Neural cell (in vitro differentiated cells): ENCODE measurements at regions not wholly inside any gene's neighbourhood (a gene's known extent, or its start where the extent isn't known, plus 50 kb on each side); places are given as distances from the start of the nearest gene placed in this dataset.

Experiments
- H2AFZ ChIP-seq: fragments of 200-600, 300-800 bp; sonication (generic), shearing (Covaris generic); 2 replicates; pipeline ENCODE4 v1.6.0; 2014; ENCODE audit warnings: low read depth, mild to moderate bottlenecking, antibody characterized with exemption, low read length, moderate library complexity
- H3F3A ChIP-seq: fragments of 200-600 bp; shearing (Covaris generic); 2 replicates; pipeline ENCODE4 v1.6.1; 2016; ENCODE audit warnings: mild to moderate bottlenecking, moderate library complexity, mixed read lengths, antibody characterized with exemption, low read length; ENCODE audit not compliant: insufficient read depth, poor library complexity, severe bottlenecking
- H3K27ac ChIP-seq: fragments of 200-600, 300-800 bp; sonication (generic), shearing (Covaris generic); 2 replicates; pipeline ENCODE4 v1.5.1; 2014; ENCODE audit warnings: mild to moderate bottlenecking, low read length, moderate library complexity
- H3K27me3 ChIP-seq: fragments of 300-800, 200-600 bp; sonication (generic), shearing (Covaris generic); 2 replicates; pipeline ENCODE4 v1.6.0; 2014; ENCODE audit warnings: mild to moderate bottlenecking, low read depth, low read length, moderate library complexity; ENCODE audit not compliant: insufficient read depth
- H3K36me3 ChIP-seq: fragments of 300-800, 200-600 bp; sonication (generic), shearing (Covaris generic); 2 replicates; pipeline ENCODE4 v1.5.1; 2014; ENCODE audit warnings: mild to moderate bottlenecking, antibody characterized with exemption, low read length, moderate library complexity; ENCODE audit not compliant: insufficient read depth
- H3K4me2 ChIP-seq: fragments of 300-800, 200-600 bp; sonication (generic), shearing (Covaris generic); 2 replicates; pipeline ENCODE4 v1.6.0; 2014; ENCODE audit warnings: mild to moderate bottlenecking, low read length
- H3K4me3 ChIP-seq: fragments of 300-800, 200-600 bp; sonication (generic), shearing (Covaris generic); 2 replicates; pipeline ENCODE4 v1.5.1; 2014; ENCODE audit warnings: mild to moderate bottlenecking, low read length, moderate library complexity
- H3K79me2 ChIP-seq: fragments of 200-600 bp; shearing (Covaris generic); replicated peaks from 2 replicates; pipeline ENCODE4 v1.6.0; 2014; ENCODE audit warnings: mild to moderate bottlenecking, low read length, moderate library complexity; ENCODE audit not compliant: insufficient read depth
- H3K9ac ChIP-seq: fragments of 300-800, 200-600 bp; sonication (generic), shearing (Covaris generic); 2 replicates; pipeline ENCODE4 v1.6.1; 2016; ENCODE audit warnings: mild to moderate bottlenecking, low read length, mixed read lengths
- H3K9me2 ChIP-seq: fragments of 200-600 bp; shearing (Covaris generic); 2 replicates; pipeline ENCODE4 v1.6.1; 2016; ENCODE audit warnings: mild to moderate bottlenecking, low read length, mixed read lengths; ENCODE audit not compliant: insufficient read depth
- H3K9me3 ChIP-seq: fragments of 200-600, 300-800 bp; sonication (generic), shearing (Covaris generic); 2 replicates; pipeline ENCODE4 v1.6.1; 2016; ENCODE audit warnings: mild to moderate bottlenecking, mixed run types, low read length, moderate library complexity, mixed read lengths
- H4K20me1 ChIP-seq: fragments of 200-600 bp; shearing (Covaris generic); 2 replicates; pipeline ENCODE4 v1.6.1; 2016; ENCODE audit warnings: mild to moderate bottlenecking, mixed run types; ENCODE audit not compliant: insufficient read depth
- CTCF ChIP-seq: fragments of 450-650 bp; IDR thresholded peaks from 2 replicates; pipeline ENCODE4 v1.5.1; 2014; ENCODE audit warnings: antibody characterized with exemption, mild to moderate bottlenecking, moderate library complexity; ENCODE audit not compliant: poor library complexity, severe bottlenecking
- EP300 ChIP-seq: fragments of 450-650 bp; conservative IDR thresholded peaks from 2 replicates; pipeline ENCODE4 v1.6.1; 2014; ENCODE audit warnings: antibody characterized with exemption, mild to moderate bottlenecking, moderate library complexity; ENCODE audit not compliant: poor library complexity, severe bottlenecking
- EZH2 ChIP-seq: fragments of 200-600, 300-800 bp; shearing (Covaris generic), sonication (generic); IDR thresholded peaks from 2 replicates; pipeline ENCODE4 v1.6.1; 2014; ENCODE audit warnings: antibody characterized with exemption, low read length, borderline replicate concordance, mild to moderate bottlenecking; ENCODE audit not compliant: insufficient read depth, poor library complexity, severe bottlenecking
- MXI1 ChIP-seq: fragments of 450-650 bp; conservative IDR thresholded peaks from 2 replicates; pipeline ENCODE4 v1.6.1; 2014; ENCODE audit warnings: antibody characterized with exemption, mild to moderate bottlenecking; ENCODE audit not compliant: poor library complexity, severe bottlenecking
- POLR2AphosphoS5 ChIP-seq: IDR thresholded peaks from 2 replicates; pipeline ENCODE4 v1.6.1; 2012
- RAD21 ChIP-seq: fragments of 450-650 bp; conservative IDR thresholded peaks from 2 replicates; pipeline ENCODE4 v1.6.1; 2014; ENCODE audit warnings: antibody characterized with exemption, mild to moderate bottlenecking, moderate library complexity
- REST ChIP-seq: IDR thresholded peaks from 2 replicates; pipeline ENCODE4 v1.6.1; 2012; ENCODE audit warnings: borderline replicate concordance
- SMC3 ChIP-seq: fragments of 450-650 bp; conservative IDR thresholded peaks from 2 replicates; pipeline ENCODE4 v1.6.1; 2014; ENCODE audit warnings: antibody characterized with exemption, mild to moderate bottlenecking, moderate library complexity; ENCODE audit not compliant: poor library complexity
- TAF1 ChIP-seq: IDR thresholded peaks from 2 replicates; pipeline ENCODE4 v1.6.1; 2012; ENCODE audit warnings: low read depth

GRCh38 chr15:37372064-37372463 lies 271.7 kb upstream of the MEIS2 start:
- no peaks in the 10 kb centered on the region for H3K9me3 ChIP-seq
- H2AFZ ChIP-seq: no peak overlapping the region
- H3K79me2 ChIP-seq: no peaks in the 10 kb centered on the region
- TF ChIP-seq REST (no peak), POLR2AphosphoS5 (no peak), EP300 (no peak), RAD21 (no peak), TAF1 (no peak), SMC3 (no peak), CTCF (no peak), MXI1 (no peak), EZH2 (no peak)
- no peak overlapping the region for H3K4me2 ChIP-seq
- H3K4me3 ChIP-seq: no peak overlapping the region
- H3F3A ChIP-seq: no peaks in the 10 kb centered on the region
- H3K27ac ChIP-seq: no peak overlapping the region
- no peaks in the 10 kb centered on the region for H3K27me3 ChIP-seq
- no peaks in the 10 kb centered on the region for H3K36me3 ChIP-seq
- no peaks in the 10 kb centered on the region for H3K9me2 ChIP-seq
- no peaks in the 10 kb centered on the region for H4K20me1 ChIP-seq
- no peak overlapping the region for H3K9ac ChIP-seq

- Histone ChIP-seq H2AFZ (no peak overlapping the region), H3K79me2 (no peaks in the 10 kb centered on the region)
Observed at GRCh38 chr15:37375519-37375918, 275.2 kb upstream of the MEIS2 start.

More at GRCh38 chr15:37375519-37375918, 275.2 kb upstream of the MEIS2 start:
- no peaks in the 10 kb centered on the region for H3K9me2 ChIP-seq
- H3K27me3 ChIP-seq: no peaks in the 10 kb centered on the region
- no peaks in the 10 kb centered on the region for H4K20me1 ChIP-seq
- no peak overlapping the region for H3K9ac ChIP-seq
- no peak overlapping the region for H3K4me3 ChIP-seq
- no peaks in the 10 kb centered on the region for H3K36me3 ChIP-seq
- H3K4me2 ChIP-seq: no peak overlapping the region
- TF ChIP-seq RAD21 (peak; percentile 50), REST (no peak), CTCF (no peak), EP300 (no peak), SMC3 (peak; percentile 51)
- peak overlapping the region; percentile 7 for H3K27ac ChIP-seq
- H3F3A ChIP-seq: no peaks in the 10 kb centered on the region
- H3K9me3 ChIP-seq: no peaks in the 10 kb centered on the region
